Head of caudate nucleus (tissue), 42 donors: ENCODE measurements at regions not wholly inside any gene's neighbourhood (a gene's known extent, or its start where the extent isn't known, plus 50 kb on each side); places are given as distances from the start of the nearest gene placed in this dataset.

ENCODE experiments used
- DNase-seq, 42 donors: peaks; one replicate each; pipeline versions ENCODE4 v3.0.0 to v3.0.0-alpha.2; 2020 to 2021; ENCODE audit warnings: mixed read lengths in 7 of 42
- intact Hi-C: fragments of 100-400 bp; cut with DNase I; formaldehyde crosslinking; loops from one replicate; pipeline ENCODE4 v1.15.0; 2022

DNA sequence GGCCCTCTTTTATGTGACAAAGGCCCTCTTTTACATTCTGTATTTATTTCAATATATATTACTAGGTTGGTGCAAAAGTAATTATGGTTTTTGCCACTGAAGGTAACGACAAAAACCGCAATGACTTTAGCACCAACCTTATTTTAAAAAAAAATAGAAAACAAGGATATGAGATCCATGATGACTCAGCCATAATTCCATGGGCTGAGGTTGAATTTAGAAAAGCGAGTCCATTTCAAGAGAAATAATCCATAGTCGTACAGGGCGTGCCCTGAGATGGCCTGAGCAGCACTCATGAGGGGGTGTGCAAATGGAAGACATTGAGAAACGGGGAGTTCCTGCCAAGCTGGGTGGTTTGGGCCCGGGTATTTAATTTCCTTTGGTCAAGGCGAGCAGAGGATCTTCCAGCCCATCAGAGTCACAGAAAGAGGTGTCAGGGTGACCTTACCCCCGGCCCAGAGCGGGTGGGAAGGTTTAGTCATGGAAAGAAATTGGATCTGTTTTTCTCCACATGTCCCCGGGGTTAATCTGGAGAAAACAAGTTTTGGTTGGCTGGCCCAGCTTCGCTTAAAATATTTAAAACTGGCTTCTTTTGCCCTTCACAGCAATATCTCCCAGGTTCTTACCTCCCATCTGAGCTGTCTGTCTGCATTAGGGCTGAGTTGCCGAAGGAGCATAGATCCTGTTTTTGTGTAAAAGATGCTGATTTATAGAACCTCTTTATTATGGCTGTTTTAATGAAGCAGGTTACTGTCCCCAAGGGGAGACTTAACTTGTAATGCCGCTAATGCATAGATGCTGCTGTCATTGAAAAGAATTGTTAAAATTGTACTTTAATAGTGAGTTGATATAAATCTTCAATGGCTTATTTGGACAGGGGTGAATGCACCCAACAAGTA lies 255.6 kb downstream of the PREX1 start:
- DNase-seq = no peak
- intact Hi-C loops = no loop called here

DNA sequence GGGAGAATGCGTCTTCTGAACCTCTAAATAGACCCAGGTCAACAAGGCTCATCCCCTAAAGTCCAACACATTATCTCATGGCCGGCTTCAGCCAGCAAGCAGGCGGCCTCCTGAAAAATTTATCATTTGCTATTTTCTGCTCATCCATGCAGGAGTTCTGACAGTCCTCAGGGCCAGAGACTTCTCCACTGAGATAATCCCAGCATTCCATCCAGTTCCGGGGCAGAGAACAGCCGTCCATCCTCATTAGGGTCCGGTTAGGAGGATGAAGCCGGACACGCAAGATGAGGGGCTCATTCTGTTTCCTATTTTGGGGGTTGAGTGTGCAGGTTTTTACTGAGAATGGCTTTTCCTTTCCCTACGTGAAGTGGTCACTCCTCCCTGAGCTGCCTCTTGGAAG lies 258.1 kb downstream of the PREX1 start:
- no peak for DNase-seq
- intact Hi-C loops = no loop called here

DNA sequence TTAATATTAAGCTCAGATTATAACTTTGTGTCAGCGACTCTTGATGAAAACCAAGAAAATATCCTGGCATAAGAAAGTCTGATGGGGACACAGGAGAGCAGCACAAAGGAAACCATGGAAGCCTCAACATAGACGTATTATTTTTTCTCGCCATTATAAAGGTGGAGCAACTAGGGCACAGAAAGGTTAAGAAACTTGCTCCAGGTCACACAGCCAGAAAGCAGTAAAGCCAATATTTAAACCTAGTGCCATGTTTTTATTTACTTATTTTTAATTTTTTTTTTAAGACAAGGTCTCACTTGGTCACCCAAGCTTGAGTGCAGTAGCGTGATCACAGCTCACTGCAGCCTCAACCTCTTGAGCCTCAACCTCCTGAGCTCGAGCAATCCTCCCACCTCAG lies 259.3 kb downstream of the PREX1 start:
- DNase-seq = no peak
- intact Hi-C loops = no loop called here

DNA sequence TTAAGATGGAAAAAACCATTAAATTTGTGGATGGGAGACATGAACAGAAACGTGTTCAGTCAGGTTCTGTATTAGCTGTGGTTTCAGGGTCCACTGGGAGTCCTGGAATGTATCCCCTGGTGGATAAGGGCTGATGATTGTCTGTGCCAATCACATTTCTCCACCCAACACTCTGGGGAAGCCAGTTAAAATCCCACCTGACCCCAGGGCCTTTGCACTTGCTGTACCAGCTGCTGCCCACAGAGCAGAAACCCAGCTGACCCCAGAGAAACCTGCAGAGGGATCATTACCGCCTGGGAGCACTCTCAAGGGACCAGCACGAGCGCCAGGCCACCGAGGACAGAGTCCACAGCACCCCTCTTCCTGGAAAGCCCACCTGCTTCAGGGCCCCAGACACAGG lies 260.7 kb downstream of the PREX1 start:
- intact Hi-C loops = no loop called here
- DNase-seq = no peak

DNA sequence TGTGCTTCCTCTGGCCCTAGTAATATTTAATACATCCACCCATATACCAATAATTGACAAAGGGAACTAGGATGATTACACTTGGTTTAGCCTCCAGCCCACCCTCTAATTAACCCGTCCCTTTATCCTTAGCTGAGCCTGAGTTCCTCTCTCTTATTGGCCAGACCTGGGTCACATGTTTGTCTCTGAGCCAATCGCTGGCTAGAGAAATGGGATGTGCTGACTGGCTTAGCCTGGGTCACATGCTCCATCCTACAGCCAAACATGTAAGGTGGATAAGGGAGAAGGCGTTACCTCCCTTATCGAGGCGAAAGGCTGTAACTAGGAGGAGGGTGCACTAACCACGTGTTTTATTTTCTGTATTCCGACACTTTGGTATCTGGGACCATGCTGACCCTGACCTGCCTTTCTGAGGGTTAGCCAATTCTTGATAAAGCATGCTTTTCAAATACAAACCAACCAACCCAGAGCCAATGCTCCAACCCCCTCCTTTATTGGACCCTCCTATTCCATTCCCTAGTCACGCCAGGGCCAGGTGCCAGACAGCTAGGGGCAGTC lies 262.7 kb downstream of the PREX1 start:
- no peak for DNase-seq
- intact Hi-C loops = no loop called here

DNA sequence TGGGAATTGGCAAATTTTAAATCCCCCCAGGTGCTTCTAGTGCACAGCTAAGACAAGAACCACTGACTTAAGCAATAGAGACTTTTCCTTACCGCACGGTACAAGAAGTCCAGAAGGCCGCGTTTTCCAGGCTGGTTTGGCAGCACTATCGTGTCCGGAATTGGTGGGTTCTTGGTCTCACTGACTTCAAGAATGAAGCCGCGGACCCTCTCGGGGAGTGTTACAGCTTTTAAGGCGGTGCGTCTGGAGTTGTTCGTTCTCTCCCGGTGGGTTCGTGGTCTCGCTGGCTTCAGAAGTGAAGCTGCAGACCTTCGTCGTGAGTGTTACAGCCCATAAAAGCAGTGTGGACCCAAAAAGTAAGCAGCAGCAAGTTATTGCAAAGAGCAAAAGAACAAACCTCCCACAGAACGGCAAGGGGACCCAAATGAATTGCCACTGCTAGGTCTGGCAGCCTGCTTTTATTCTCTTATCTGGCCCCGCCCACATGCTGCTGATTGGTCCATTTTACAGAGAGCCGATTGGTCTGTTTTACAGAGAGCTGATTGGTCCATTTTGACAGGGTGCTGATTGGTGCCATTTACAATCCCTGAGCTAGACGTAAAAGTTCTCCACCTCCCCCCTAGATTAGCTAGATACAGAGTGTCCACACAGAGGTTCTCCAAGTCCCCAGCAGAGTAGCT lies 264.5 kb downstream of the PREX1 start:
- intact Hi-C loops = no loop called here
- no peak for DNase-seq

DNA sequence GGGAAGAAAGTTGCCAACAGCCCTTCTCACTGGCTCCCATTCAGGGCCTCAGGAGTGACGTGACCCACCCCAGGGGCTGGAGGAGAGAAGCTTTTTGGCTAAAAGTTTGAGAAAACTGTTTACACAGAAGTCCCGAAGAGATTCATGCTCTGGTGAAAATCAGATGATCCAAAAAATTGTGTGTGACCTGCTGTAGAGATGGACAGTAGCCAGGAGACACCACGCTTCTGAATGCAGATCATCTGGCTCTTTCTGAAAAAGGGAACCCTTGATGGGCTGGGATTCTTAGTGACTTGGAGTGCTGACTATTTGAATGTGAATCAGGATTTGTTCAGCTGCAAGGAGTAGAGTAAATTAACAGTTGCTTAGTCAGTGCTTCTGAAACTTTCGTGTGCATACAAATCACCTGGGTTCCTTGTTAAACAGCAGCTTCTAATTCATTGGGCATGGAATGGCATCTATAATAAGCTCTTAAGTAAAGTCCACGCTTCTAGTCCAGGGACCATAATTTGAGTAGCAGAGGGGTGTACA lies 265.1 kb downstream of the PREX1 start:
- intact Hi-C loops = no loop called here
- no peak for DNase-seq

DNA sequence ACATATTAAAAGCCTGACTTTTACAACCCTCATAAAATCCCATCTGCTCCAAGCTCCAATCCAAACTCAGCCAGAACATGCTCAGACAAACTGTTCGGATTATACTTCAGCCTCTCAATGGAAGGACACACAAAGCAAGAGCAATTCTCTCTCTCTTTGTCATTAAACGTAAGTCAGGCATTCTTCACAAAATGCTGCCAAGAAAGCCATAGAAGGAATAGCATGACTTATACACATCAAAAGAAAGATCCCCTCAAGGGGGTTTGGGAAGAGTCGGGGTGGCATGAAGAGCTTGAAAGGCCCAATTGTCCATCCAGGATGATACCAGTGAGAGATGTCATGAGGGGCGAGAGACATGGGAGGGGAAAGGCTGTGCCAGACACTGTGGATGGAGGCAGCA lies 268.9 kb downstream of the PREX1 start:
- intact Hi-C loops = no loop called here
- DNase-seq = no peak

DNA sequence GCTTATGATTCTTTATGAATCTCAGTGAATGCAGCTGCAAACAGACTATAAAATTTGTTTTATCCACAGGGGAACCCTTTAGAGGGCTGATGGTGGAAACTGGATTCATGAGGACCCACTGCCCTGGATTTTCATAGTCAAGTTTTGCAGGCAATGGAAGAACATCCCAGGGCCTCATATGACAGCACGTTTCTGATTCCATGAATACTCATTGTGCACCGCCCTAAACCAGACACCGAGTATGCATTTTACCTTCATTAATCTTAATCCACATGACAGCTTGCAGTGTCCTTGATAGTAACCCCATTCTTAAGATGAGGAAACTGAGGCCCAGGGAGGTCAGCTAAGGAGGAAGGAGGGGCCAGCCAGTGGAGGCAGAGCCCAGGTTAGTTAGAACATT lies 270.4 kb downstream of the PREX1 start:
- intact Hi-C loops = no loop called here
- DNase-seq = no peak

DNA sequence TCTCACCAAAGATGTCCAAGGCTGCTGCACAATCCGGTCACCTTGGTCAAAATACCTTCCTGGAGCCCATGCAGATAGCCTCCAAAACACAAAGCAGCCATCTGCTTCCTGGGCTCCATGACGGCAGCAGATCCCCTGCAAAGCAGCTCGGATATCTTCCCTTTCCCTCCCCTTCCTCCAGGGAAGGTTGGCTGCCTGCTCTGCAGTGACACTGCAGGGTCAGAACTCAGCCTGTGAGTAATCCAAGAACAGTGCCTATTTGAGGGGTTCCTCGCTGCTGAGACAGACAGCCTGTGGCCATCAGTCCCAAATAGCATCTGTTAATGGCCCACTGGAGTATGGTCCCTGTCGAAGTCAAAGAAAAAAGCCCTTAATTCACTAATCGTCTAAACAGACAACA lies 270.8 kb downstream of the PREX1 start:
- DNase-seq = no peak
- intact Hi-C loops = no loop called here

DNA sequence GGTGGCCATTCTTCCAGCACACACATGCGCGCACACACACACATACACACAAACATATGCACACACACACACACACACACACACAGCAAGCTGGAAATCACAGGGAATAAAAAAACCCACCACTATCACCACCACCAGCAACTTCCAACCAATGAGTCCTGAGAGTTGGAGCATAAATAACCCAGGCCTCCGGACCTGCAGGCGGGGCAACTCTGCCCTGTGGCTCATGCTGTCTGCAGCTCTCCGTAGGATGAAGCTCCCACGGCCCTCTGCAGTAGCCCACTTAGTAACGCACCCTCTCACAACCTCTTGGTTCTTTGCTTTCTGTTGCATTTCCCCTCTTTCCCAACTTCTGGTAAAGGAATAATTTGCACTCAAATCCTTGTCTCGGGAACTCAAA lies 275.2 kb downstream of the PREX1 start:
- intact Hi-C loops = no loop called here
- no peak for DNase-seq

DNA sequence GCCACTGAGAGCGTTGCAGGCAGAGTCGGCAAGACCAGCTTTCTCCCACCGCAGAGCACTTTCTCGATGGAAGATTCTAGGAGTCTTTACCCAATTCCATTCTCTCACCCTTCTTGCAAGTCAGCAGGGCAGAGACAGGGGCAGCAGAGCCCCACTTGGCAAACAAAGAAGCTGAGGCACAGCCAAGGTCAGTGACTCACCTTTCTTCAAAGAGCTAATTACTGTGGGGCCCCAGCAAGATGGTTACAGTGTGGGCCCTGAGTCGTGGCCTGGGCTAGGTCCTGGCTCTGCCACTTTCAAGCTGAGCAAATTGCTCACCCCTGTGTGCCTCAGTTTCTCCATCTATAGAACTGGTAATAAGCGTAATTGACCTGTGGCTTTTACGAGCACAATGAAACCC lies 277.0 kb downstream of the PREX1 start:
- intact Hi-C loops = no loop called here
- DNase-seq = peak in 1 of 42 donors; percentile 38

DNA sequence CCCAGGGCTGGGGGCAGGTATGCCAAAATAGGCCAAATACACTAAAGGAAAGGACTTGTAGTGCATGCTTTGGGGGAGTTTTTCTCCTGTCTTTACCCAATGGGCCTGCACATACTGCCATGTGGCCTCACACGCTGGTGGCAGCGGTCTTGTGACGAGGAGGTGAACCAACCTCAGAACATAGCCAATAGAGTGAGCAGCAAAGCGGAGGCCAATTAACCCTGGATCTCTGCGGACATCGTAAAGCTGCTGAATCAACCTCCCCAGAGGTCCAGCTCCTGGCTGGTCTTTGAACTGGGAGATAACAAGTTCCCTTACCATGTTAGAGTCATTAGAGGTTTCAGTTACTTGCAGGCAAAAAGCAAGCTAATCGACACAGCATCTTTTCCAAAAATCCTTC lies 280.1 kb downstream of the PREX1 start:
- no peak for DNase-seq
- intact Hi-C loops = no loop called here

DNA sequence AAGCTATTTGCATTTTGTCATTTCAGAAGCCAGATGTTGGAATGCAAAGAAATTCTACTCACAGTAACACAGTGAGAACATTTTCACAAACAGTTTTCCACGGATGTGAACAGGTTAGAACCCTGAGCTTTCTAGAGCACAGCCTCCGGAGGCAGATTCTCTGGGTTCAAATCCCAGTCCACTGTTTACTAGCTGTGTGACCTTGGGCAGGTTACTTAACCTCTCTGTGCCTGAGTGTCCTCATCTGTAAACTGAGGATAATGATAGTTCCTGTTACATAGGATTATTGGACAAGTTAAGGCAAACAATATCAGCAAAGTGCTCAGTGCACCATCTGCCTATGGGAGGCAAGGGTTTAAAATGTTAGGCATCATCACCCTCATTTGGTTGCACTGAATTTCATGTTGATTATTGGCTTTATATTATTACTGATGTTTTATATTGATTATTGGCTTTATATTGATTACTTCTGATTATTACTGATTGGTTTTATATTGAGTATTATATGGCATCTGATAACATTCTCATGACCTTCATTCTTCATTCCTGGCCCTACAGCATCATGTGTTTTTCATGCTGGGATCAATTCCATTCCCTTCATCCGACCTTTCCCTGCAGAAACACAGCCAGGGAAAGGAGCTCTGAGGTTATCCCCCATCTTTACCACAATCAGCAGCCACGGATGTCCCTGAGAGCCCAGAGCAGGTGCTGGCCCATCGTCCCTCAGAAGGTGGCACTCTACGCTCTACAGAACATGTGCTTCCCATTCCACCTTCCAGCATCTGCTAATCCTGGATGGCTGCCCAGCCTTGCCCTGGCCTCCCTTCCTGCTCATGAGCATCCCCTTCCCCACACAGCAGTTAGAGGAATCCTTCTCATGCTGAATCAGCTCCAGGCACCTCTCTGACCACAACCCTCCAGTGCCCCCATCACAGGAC lies 283.1 kb downstream of the PREX1 start:
- DNase-seq = no peak
- intact Hi-C loops = no loop called here

DNA sequence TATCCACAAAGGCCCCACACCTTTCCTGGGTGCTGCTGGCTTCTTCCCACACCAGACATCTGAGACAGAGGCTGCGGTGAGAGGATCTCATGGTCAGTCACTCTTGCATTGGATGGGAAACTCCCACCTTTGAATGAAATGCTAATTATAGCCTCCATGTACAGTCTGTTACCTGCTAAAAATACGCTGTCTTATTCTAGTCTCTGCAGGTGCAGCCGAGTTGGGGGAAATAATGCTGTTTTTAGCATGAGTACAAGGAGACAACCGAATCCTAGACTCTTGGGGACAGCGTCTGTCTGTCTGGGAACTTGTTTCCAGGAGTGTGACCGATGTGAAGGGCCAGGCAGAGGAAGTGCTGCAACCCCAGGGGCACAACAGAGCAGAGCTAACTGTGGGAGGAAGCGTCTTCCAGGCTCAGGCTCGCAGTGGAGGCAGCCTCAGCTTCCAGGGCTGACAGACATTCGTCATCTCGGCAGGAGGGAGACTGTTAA lies 286.2 kb downstream of the PREX1 start:
- peak in 37 of 42 donors; percentile 4 to 73 (median 35) for DNase-seq
- intact Hi-C loops = no loop called here

DNA sequence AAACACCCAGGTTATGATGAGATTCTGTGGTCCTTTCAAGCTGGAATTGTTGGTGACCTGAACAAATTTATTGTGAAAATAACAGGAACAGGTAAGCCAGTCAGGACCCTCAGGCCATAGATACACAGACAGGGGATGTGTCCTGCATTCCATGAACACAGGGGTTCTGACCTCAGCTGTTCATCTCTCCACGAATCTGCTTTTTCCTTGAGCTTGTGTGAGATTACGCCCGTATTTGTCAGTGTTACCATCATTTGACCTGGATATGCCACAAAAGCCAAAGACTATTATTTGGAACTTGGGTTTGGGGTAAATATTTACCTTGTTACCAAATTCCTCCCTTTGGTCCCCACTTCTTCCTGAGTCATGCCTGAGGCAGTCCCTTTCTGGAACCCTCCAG lies 288.9 kb downstream of the PREX1 start:
- intact Hi-C loops = no loop called here
- no peak for DNase-seq

DNA sequence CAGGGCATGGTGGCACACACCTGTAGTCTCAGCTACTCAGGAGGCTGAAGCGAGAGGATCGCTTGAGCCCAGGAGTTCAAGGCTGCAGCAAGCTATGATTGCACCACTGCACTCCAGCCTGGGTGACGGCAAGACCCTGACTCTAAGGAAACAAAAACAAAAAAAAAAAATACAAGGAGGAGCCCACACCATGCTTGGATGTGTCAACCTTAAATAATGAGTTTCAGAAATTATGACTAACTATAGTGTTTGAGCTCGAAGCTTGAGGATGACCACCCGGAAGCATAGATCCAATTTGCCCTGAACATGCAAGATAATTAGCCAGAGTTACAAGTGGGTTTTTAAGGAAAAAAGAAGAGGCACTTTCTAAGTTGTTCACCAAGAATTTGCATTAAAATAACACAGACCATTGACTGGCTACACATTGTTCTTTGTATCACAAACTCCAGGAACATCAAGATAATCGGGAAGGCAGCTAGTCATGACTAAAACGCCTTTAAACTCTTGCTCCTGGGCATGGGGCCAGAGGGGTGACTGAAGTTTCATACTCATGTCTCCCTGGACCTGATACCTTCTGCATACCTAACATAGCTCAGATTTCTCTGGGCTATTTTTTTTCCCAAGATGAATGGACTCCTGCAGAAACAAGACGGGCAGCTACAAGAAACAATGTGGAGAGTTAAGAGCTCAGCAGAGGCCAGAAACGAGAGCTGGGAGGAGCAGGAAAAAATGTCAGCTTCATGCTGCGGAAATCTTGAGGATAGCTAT lies 289.6 kb downstream of the PREX1 start:
- no peak for DNase-seq
- intact Hi-C loops = no loop called here

DNA sequence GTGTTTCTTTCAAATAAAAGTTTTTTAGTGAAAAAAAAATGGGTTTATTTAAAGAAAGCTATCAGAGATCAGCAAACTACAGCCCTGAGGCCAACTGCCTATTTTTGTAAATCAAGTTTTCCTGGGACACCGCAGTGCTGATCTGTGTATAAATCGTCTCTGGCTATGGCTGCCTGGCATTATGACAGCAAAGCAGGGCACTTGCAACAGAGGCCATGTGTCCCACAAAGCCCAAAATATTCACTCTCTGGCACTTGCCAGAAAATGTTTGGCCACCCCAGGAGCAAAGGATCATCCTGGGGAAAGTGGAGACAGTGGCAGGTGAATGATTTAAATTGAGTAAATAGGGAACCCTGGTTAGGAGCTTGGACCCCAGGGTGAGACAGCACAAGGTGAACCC lies 291.6 kb downstream of the PREX1 start:
- DNase-seq = no peak

More for the DNA sequence above, 291.6 kb downstream of the PREX1 start:
- intact Hi-C loops = no loop called here
